Inflammatory macrophage treated with lipopolysaccharide for 4 hours (primary cell): ENCODE measurements at regions not wholly inside any gene's neighbourhood (a gene's known extent, or its start where the extent isn't known, plus 50 kb on each side); places are given as distances from the start of the nearest gene placed in this dataset.
"Not testable (repeated sequence)": the region's sequence is repeated elsewhere in the genome, so short reads cannot be mapped to it uniquely, and the experiment has no call there.

Experiments
- DNase-seq: peaks from one replicate; pipeline ENCODE4 v3.0.0-alpha.2; 2020

GRCh38 chr1:213541641-213542040, 446.1 kb upstream of the PROX1 start:
- no peak for DNase-seq

- not testable (repeated sequence) for DNase-seq
Observed at GRCh38 chr1:213545181-213545580, 442.6 kb upstream of the PROX1 start.

- no peak for DNase-seq
Observed at GRCh38 chr1:213549982-213550381, 437.8 kb upstream of the PROX1 start.

DNA sequence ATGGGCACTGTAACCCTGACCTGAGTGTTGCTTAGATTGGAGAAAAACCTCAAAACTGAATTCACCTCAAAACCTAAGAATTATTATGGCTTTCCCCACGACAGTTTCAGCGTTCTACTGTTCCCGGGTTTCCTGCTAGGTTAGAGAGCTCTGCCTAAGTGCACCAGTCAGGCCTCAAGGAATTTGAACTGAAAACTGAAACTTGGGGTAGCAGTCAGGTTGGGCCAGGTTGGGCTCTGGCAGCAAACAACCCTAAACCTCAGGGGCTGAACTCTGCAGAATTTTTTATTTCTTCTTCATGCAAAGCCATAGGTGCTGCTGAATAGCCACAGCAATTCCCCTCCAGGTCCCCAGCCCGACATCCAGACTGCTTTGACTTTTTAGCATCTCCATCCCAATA, 437.0 kb upstream of the PROX1 start:
- no peak for DNase-seq

DNA sequence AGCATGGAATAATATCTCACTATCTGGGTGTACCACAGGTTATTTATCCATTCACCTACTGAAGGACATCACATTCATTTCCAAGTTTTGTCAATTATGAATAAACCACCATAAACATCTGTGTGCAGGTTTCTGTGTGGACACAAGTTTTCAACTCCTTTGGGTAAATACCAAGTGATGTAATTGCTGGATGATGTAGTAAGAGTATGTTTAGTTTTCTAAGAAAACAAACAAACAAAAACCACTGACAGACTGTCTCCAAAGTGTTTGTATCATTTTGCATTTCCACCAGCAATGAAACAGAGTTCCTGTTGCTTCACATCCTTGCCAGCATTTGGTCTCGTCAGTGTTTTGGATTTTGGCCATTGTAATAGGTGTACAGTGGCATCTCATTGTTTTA, 435.7 kb upstream of the PROX1 start:
- no peak for DNase-seq

DNA sequence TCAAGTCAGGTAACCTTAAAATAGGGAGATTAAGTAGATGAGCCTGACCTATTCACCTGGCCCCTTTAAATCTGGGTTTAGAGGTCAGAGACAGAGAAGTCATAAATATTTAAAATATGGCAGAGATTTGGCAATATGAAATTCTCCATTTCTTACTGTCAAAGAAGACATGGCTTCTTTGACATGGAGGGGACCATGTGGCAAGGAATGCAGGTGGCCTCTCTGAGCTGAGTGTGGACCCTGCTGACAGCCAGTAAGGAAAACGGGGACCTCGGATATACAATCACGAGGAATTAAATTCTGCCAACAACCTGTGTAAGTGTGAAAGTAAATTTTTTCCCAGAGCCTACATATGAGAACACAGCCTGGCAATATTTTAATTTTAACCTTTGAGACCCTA, 427.5 kb upstream of the PROX1 start:
- DNase-seq = no peak

GRCh38 chr1:213561870-213562269, 425.9 kb upstream of the PROX1 start:
- no peak for DNase-seq

- peak; percentile 6 for DNase-seq
Observed at GRCh38 chr1:213564215-213564659, 423.5 kb upstream of the PROX1 start.

- no peak for DNase-seq
Observed at GRCh38 chr1:213568929-213569815, 418.6 kb upstream of the PROX1 start.

GRCh38 chr1:213569816-213570150, 418.0 kb upstream of the PROX1 start:
- no peak for DNase-seq

GRCh38 chr1:213570487-213570886, 417.3 kb upstream of the PROX1 start:
- DNase-seq = no peak

DNA sequence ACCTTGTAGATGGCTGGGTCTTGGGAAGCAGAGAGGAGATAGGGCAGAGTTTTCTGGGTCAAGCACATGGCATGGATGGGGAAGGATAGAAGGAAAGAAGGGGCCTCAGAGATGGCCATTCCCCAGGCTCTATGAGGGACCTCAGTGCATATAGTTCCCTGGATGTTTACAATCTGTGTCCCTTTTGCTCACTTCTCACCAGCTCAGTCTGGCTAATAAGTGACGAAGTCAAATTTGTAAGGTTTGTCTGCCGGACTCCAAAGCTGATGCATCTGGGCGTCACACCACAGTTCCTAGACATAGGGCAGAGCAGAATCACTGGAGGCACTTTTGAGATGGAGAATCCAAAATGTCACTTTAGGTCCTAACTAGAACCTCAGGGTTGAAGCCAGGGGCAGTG, 416.4 kb upstream of the PROX1 start:
- no peak for DNase-seq

DNA sequence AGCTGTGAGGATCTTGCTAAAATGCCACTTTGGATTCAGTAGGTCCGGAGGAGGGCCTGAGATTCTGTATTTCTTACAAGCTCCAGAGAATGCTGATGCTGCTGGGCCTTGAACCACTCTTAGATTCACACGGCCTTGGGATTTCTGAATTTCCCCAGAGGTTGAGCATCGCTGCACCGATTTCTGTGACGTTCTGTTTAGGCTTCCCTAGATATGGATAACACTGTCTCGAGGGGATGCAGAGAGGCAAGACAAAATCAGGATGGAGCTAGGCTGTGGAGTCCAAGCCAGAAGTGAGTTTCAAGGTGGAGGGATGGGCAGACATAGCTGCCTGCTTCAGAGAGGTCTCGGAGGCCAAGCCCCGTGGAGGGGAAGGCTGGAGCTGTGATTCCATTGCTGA, 415.9 kb upstream of the PROX1 start:
- no peak for DNase-seq

- no peak for DNase-seq
Observed at GRCh38 chr1:213572912-213573647, 414.7 kb upstream of the PROX1 start.

GRCh38 chr1:213573648-213574009, 414.1 kb upstream of the PROX1 start:
- DNase-seq = no peak

- no peak for DNase-seq
Observed at GRCh38 chr1:213582976-213583567, 404.7 kb upstream of the PROX1 start.

- DNase-seq = no peak
Observed at GRCh38 chr1:213584272-213584671, 403.5 kb upstream of the PROX1 start.

DNA sequence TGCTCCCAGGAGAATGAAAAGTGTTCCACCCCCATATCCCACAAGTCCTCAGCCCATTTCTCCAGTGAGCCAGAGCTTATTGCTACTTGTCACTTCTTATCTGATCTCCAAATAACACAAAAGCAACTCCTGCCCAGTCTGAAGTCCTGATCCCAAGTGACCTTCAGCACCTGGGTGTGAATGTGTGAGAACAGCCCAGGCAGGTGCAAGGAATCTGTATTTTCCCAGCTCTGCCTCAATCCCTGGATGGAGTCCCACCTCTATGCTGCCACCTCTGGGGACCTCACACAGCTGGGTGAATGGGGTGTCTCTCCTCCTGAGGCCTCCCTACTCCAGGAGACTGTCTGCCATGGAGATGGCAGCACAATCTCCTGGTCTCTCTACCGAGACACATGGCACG, 402.4 kb upstream of the PROX1 start:
- DNase-seq = no peak

DNA sequence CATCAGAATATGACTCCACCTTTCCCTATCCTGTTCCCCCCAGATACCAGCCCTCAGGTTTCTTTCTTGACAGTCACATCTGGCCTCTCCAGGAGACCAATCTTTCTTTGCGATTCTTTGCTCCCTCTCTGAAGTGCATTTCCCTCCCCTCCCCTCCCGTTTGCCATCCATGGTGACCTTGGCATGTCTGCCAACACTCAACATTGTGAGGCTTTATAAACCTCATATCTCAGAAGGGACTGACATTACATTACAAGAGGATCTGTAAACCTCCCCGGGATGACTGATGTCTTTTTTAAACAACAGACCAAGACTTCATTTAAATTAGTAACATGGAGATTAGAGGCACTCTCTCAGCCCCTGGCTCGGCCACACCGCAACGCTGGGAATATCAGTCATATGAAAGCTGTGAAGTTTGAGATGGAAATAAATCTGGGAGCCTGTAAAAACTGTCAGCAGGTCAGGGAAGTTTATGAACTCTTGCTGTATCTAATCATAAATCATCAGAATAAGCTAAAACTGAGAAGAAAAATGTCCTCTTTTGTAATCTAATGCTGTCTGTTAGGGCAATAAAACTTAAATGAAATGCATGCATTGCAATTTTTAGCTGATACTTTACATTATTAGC, 401.7 kb upstream of the PROX1 start:
- DNase-seq = no peak

- DNase-seq = no peak
Observed at GRCh38 chr1:213586587-213586972, 401.2 kb upstream of the PROX1 start.

DNA sequence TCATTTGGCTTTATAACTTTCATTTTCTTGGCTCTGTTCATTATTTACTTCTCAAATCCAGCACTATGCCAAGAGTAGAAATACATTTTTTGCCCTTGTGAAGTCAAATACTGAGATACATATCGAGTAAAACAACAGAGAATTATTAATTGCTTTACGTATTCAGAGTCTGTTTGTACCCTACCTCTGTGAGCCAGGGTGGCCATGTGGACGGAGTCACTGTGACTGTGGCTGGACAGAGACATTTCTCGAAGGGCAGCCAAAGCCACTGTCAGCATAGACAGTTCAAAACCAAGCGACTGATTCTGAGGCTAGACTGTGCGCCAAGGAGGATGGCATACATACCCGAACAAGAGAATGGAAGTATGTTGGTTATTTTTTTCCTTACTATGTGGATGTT, 391.0 kb upstream of the PROX1 start:
- DNase-seq = no peak

DNA sequence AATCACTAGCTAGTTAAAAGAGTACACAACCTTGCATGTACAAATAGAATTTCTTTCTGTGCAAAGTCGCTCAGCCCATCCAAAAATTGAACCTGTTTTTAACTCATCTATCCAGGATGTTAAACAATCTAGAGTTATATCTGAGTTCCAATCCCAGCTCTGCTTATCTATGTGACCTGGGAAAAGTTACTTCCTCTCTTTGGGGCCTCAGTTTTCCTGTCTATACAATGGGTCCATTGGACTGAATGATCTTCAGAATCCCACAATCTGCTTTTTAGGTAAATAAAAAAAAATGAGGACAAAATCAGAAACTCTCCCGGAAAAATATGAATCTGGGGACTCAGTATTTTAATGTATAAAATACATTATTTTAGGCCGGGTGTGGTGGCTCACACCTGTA, 389.5 kb upstream of the PROX1 start:
- DNase-seq = no peak

DNA sequence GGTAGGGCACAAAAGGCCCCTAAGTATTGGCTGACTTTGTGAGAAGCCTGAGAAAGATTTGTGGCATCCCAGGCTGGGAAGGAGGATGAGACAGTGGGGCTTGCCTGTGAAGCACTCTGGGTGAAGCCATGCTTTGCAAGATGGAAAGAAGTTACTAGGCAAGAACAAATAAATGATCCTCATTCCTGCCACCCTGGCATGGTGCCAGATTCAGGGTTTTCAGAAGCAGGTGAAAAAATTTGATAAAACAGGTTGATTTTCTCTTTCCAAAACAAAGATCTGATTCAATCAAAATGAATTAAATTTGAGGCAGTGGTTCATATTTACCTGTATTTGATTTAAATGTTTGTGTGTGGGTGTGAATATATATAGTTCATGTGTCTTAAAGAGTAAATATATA, 386.9 kb upstream of the PROX1 start:
- DNase-seq = no peak

DNA sequence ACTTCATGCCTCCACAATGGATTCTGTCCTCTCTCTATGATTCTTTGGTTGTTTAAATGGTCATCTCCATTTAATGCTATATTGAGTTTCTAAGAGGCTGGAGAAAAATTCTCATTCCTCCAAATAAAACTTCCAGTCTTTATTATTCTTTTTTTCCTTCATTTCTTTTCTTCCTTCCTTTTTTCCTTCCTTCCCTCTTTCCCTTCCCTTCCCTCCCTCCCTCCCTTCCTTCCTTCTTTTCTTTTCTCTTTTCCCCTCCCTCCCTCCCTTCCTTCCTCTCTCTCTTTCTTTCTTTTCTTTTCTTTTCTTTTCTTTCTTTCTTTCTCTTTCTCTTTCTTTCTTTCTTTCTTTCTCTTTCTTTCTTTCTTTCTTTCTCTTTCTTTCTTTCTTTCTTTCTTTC, 386.1 kb upstream of the PROX1 start:
- not testable (repeated sequence) for DNase-seq
